H7 (cell line): ENCODE measurements at regions not wholly inside any gene's neighbourhood (a gene's known extent, or its start where the extent isn't known, plus 50 kb on each side); places are given as distances from the start of the nearest gene placed in this dataset.
"Not testable (repeated sequence)": the region's sequence is repeated elsewhere in the genome, so short reads cannot be mapped to it uniquely, and the experiment has no call there.

ENCODE experiments used
- DNase-seq: peaks from one replicate; pipeline ENCODE4 v3.0.0; 2012
- H3K27me3 ChIP-seq: 2 replicates; pipeline ENCODE4 v1.6.0; 2011; ENCODE audit warnings: mild to moderate bottlenecking, low read length; ENCODE audit not compliant: control insufficient read depth, insufficient read depth
- H3K36me3 ChIP-seq: replicated peaks from 2 replicates; pipeline ENCODE4 v1.5.1; 2011; ENCODE audit warnings: low read length; ENCODE audit not compliant: control insufficient read depth, insufficient read depth
- H3K4me3 ChIP-seq: 2 replicates; pipeline ENCODE4 v1.5.1; 2011; ENCODE audit warnings: low read depth, mild to moderate bottlenecking, control low read depth, low read length, moderate library complexity; ENCODE audit not compliant: insufficient read depth

GRCh38 chr4:146058531-146058930 is 117.0 kb upstream of the LSM6 start:
- no peak overlapping the region for H3K4me3 ChIP-seq
- no peaks in the 10 kb centered on the region for H3K27me3 ChIP-seq
- H3K36me3 ChIP-seq, result no peaks in the 10 kb centered on the region
- no peak for DNase-seq

DNA sequence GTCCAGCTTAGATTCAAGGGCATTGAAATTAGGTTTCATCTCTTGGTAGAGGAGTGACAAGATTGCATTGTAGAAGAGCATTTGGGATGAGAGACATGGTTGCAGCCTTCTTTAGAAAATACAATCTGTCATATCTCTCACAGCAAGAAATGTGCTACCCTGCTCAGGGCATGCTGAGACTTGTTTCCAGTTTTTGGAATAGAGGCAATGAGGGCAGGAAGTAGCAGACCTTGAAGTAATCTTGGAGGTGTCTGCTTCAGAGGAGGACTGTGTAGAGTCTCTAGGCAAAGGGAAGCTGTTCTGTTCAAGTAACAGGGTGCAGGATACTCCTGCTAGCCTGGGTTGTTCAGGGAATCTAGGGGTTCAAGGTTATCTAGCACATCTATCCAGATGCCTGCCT is 116.1 kb upstream of the ZNF827 start:
- no peaks in the 10 kb centered on the region for H3K27me3 ChIP-seq
- no peak overlapping the region for H3K4me3 ChIP-seq
- no peaks in the 10 kb centered on the region for H3K36me3 ChIP-seq
- DNase-seq, result no peak

- no peaks in the 10 kb centered on the region for H3K36me3 ChIP-seq
- no peaks in the 10 kb centered on the region for H3K27me3 ChIP-seq
- no peak for DNase-seq
- H3K4me3 ChIP-seq, result no peak overlapping the region
Measured at GRCh38 chr4:146053891-146054290, 115.3 kb upstream of the ZNF827 start.

DNA sequence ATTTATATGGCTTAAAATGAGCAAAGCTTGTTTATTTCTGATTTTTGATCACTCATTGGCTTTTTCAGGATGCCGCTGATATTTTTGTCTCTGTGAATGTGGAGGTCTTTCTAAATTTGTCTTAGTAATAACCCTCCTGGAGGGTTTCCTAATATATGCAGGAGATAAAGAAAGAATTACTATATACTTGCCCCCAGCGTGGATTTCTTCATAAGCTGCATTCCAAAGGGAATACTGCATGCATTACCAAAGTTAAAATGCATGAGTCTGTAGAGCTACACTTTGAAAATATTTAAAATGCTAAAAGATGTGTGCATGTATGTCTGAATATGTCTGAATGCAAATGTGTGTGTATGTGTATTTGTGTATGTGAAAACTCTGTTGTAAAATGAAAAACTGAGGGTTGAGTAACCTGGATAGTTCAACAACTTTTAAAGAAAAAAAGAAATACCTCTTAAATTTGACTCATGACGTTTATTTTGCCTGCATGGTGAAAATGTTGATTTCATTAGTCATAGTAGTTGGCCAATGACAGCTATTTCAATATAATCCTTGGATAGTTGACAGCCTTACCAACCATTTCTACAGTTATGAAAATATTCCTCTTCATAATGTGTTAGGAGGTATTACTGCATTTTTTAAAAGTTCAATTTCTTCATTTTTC is 113.2 kb upstream of the ZNF827 start:
- DNase-seq, result no peak
- Histone ChIP-seq H3K4me3 (no peak overlapping the region), H3K36me3 (no peaks in the 10 kb centered on the region), H3K27me3 (no peaks in the 10 kb centered on the region)

- no peaks in the 10 kb centered on the region for H3K27me3 ChIP-seq
- H3K36me3 ChIP-seq, result no peaks in the 10 kb centered on the region
- H3K4me3 ChIP-seq, result no peak overlapping the region
- DNase-seq, result no peak
Measured at GRCh38 chr4:146051223-146051622, 112.6 kb upstream of the ZNF827 start.

GRCh38 chr4:146049802-146050201 is 111.2 kb upstream of the ZNF827 start:
- DNase-seq, result no peak
- Histone ChIP-seq H3K27me3 (no peaks in the 10 kb centered on the region), H3K4me3 (no peak overlapping the region), H3K36me3 (no peaks in the 10 kb centered on the region)

GRCh38 chr4:146047768-146048167 is 109.1 kb upstream of the ZNF827 start:
- H3K36me3 ChIP-seq, H3K27me3 ChIP-seq, H3K4me3 ChIP-seq, DNase-seq: not testable (repeated sequence)

GRCh38 chr4:146041139-146042004 is 102.7 kb upstream of the ZNF827 start:
- no peak overlapping the region for H3K4me3 ChIP-seq
- H3K36me3 ChIP-seq, result no peaks in the 10 kb centered on the region
- no peaks in the 10 kb centered on the region for H3K27me3 ChIP-seq
- no peak for DNase-seq

DNA sequence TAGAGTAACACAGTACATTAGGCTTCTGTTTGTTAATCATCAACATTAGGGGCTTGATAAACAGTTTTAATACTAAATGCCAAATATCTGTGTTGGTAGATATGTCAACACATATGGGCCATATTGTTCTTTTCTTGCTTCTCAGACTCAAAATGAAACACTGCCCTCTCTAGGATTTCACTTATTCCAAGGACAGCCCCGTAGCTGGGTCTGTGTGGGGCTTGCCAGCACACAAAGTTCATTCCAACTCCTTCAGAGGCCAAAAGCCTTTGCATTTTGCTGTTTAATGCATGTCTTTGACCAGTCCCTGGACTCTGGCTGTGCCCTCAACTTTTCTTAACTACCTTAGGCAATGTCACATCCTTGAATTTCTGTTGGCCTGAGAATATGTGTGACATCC is 102.0 kb upstream of the ZNF827 start:
- Histone ChIP-seq H3K27me3 (no peaks in the 10 kb centered on the region), H3K36me3 (no peaks in the 10 kb centered on the region), H3K4me3 (no peak overlapping the region)
- DNase-seq, result no peak

DNA sequence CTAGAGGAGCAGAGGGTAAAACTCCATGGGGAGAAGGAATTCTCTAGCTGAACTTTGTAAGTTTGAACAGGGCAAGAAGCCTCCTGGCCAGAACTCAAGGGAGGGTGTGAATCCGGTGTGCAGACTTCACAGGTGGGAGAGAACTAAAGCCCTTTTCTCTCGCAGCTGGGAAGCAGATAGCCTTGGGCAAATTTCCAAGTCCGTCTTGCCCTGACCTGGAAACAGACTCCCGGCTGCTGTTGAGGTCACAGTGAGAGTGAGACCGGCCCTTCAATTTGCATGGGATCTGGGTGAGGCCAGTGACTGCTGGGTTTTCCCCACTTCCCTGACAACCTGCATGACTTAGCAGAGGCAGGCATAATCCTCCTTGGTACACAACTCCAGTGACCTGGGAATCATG is 94.5 kb upstream of the ZNF827 start:
- H3K36me3 ChIP-seq, result no peaks in the 10 kb centered on the region
- DNase-seq, result no peak
- H3K27me3 ChIP-seq, result no peaks in the 10 kb centered on the region
- H3K4me3 ChIP-seq, result no peak overlapping the region

DNA sequence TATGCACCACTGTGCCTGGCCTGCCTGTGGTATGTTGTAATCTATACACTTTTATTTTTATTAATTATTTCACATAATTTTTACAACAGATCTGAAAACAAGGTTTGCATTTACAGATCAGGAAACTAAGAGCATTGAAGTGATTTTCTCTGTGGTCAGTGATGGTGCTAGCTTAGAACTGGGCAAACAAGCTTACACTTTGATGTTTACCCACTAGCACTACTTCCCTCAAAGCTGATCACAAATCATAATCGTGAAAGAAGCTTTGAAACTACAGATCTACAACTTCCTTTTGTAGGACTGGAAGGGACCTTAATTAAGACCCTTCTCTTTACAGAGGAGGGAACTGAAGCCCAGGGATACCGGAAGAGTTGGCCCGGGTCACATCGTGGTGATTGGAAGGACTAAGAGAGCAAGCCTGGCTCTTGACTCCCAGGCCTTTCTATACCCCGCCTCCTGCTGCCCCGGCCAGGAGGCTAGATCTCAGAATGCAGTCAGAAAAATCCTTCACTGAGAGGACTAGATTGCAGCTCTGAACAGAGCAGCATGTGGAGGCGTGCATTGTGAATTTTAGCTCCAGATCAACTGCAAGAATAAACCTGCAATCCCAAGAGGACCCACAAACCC is 93.7 kb upstream of the ZNF827 start:
- Histone ChIP-seq H3K27me3 (no peaks in the 10 kb centered on the region), H3K4me3 (no peak overlapping the region), H3K36me3 (no peaks in the 10 kb centered on the region)
- DNase-seq, result no peak

DNA sequence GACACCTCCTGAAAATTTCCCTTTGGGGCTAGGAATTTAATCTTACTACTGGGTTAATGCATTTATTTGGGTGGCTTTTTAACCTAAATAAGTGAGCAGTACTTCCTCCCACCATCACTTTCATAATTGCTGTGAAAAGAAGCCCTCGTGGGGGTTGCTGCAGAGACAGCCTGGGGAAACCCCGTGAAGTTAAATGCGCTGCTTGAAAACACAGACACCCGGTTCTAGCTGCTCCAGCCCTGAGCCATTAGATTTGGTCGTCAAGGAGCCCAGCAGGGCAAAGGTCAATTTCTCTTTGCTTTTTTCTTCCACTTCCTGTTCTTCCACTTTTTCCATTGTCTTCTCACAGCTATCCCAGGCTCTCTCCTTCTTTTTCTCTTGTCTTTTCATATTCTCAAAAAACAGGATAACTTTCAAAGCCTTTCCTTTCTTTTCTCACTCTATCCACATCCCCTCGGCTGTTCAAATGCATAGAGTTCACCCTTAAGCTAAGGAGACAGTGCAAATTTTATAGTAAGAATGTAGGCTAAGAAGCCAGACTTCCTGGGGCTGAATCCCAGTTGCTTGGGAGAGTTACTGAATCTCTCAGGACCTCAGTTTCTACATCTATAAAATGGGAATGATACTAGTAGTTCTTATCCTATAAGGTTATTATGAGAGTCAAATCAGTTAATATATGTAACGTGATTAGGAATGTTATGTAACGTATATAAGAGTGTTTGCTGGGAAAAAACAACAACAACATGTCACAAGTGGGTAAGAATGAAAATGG is 91.5 kb upstream of the ZNF827 start:
- DNase-seq, result peak; percentile 4
- no peak overlapping the region for H3K4me3 ChIP-seq
- H3K27me3 ChIP-seq, result no peaks in the 10 kb centered on the region
- no peaks in the 10 kb centered on the region for H3K36me3 ChIP-seq

GRCh38 chr4:146029147-146029546 is 90.5 kb upstream of the ZNF827 start:
- no peak overlapping the region for H3K4me3 ChIP-seq
- H3K36me3 ChIP-seq, result no peaks in the 10 kb centered on the region
- no peaks in the 10 kb centered on the region for H3K27me3 ChIP-seq
- no peak for DNase-seq

DNA sequence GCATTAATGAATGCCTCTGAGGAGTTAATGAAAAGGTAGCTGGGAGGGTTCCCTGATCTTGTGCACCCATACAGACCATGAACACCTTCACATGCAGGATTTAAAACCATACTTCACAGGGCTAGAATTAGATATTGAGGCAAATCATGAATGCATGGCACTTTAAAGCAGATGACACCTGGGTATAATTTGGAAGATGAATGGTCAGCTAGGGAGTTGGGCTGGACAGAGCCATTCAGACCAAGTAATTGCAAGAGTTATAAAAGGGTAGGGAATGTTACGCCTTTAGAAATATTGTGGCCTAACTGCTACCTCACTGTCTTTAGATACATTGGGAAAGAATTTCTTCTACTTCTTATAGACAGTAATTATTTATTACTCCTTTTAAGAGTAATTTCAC is 89.1 kb upstream of the ZNF827 start:
- H3K27me3 ChIP-seq, result no peaks in the 10 kb centered on the region
- H3K4me3 ChIP-seq, result no peak overlapping the region
- DNase-seq, result no peak
- H3K36me3 ChIP-seq, result no peaks in the 10 kb centered on the region
